ENCODE measurements at regions not wholly inside any gene's neighbourhood (a gene's known extent, or its start where the extent isn't known, plus 50 kb on each side); places are given as distances from the start of the nearest gene placed in this dataset.

DNA sequence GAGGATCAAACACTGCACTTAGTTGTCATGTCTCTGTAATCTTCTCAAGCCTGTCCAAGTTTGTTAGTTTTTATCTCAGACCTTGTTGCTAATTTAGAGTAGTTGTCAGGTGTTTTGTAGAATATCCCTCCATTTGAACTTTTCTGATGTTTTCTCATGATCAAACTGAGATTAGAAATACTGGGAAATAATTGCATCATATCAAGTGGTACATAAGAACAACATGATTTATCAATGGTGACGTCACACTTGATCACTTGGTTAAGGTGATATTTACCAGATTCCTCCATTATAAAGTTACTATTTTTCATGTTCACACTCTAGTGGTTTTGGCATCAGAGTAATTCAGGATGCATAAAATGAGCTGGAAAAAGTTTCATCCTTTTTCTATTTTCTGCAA lies 1182.4 kb upstream of the ZEB2 start:
- no peak for DNase-seq

DNA sequence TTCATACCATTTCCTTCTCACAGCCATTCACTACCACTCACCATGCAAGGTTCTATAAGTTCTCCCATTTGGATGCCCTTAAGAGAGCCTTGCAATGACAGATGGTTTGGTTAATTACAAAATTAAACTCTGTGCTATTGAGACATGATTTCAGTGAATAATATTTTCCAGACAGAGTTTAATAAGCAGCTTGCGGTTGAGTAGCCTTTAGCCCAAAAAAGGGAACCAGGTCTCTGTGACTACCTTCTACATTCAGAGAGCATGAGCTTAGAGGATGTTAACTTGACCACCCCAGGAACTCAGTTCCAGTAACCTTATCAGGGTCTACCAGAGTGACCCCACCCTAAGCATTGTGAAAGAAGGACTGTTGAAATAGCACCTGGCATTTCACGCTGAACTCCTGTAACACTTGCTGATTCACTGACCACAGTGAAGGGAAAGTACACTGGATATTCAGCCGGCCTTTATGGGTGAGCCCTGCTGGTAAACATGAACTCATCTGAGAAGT lies 1173.1 kb upstream of the ZEB2 start:
- DNase-seq, result no peak

DNA sequence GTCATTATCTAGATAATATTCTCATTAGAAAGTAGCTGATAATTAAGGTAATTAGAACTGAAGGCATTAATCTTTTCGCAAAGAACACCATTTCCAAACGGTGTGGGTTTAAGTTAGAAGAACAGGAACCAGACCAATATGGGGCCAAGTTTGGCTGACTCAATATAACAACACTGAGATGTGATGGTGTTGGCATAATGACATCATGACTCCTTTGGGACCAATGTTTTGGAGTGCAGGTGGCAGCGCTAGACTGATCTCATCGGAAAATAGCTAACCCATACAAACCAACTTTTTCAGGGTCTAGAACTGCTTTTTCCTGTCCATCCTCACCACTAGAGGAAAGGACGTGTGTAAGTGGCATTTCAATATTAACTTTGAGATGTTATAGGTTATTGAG lies 1171.7 kb upstream of the ZEB2 start:
- no peak for DNase-seq

DNA sequence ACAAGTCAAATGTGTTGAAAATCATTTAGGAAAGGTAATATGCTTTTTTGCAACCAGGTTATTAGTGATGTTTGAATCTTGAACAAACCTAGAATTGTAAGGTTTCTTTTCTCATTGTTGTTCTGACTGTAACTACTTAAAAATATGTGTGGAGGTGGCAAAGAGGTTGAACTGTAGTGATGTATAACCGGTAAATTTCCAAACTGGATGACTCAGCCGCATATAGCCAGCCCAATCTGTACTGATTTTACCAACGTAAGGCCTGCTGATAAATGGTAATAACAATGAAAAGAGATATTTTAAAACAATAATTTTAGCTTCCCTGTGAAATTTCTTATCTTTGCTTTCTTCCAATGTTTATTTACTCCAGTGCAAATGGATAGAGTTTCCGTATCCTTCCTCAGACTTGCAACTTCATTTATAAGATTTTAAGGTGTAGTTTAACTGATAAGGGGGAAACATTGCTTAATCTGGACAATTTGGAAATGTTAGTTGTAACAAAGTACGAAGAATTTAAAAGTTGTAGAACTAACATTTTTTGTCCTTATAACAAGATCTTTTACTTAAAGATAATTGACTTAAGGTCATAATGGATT lies 1170.4 kb upstream of the ZEB2 start:
- DNase-seq, result no peak

DNA sequence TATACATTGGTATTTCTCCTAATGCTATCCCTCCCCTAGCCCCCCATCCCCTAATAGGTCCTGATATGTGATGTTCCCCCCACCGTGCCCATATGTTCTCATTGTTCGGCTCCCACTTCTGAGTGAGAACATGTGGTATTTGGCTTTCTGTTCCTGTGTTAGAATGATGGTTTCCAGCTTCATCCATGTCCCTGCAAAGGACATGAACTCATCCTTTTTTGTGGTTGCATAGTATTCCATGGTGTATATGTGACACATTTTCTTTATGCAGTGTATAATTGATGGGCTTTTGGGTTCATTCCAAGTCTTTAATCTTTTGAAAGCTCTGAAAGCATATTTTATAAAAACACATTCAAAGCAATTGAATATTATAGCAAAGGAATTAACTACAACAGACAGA lies 1169.4 kb upstream of the ZEB2 start:
- DNase-seq, result no peak

DNA sequence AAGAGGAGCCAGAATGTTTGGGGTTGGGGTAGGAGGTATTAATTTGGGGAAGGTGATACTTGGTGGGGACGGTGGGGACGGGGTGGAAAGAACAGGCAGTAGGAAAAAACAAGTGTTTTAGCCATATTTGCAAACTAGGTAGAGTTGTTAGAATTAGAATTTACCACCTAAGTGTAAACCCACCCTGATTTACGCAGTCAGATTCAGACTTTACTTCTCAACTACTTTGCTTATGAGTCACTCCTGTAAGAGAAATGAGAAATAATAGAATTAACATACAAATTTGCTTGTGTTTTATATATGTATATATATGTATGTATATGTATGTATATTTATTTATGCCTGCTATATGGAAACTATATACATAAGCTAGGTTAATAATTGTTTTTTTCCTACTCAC lies 1168.2 kb upstream of the ZEB2 start:
- DNase-seq, result no peak

DNA sequence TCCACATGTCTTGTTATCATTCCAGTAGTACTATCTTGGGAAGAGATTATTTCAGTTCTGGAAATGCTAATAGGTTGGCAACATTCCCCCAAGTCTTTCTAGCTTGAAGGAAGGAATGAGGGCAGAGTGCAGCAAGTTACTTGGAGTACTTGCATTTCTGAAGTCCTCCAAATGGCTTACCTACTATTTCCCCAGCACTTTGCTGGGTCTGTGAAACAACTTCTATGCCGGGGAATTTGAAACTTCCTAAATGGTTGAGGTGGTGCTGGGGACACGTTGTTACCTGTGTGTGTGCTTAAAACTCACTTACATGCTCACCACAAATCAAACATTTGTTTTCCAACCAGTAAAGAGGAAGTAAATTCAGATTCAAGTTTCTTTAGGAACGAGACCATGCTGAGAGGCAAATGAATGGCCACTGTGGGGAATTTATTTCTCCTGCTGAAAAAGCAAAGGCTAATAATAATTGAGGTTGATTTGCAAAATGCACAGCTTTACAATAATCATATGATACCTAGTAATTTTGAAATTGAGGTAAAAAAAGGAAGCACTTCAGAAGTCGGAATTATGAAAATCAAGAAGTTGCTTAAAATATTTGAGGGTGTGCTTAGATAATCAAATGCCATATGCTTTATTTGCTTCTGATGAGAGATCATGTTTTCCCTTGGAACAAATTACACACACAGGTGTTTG lies 1167.7 kb upstream of the ZEB2 start:
- no peak for DNase-seq

DNA sequence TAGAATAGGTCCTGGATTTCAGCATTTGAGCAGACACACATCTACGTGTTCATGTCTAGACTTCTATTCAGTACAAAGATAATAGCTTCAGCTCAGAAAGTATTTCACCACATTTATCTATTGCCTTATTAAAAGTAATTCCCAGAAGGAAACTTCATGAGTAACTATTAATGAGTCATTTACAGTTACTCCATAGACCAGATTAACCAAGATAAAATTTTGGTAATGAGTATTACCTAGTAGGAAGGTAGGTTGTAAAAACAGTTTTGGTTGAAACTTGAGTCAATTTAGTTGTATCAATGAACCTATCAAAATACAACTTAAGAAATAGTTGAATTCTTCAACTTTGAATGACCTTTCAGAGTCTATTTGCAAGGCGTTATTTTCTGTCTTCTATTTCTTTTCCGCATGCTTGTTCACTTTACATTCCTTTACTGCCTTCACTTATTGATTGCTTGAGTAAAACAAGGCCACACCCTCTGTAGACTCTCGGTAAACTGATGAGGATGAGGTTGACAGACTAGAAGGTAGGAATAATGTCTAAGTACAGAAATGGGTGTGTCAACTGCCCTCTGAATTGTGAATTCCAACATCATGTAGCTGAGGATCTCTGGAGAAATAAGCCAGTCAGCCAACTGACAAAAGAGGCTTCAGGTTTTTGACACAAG lies 1165.6 kb upstream of the ZEB2 start:
- no peak for DNase-seq

DNA sequence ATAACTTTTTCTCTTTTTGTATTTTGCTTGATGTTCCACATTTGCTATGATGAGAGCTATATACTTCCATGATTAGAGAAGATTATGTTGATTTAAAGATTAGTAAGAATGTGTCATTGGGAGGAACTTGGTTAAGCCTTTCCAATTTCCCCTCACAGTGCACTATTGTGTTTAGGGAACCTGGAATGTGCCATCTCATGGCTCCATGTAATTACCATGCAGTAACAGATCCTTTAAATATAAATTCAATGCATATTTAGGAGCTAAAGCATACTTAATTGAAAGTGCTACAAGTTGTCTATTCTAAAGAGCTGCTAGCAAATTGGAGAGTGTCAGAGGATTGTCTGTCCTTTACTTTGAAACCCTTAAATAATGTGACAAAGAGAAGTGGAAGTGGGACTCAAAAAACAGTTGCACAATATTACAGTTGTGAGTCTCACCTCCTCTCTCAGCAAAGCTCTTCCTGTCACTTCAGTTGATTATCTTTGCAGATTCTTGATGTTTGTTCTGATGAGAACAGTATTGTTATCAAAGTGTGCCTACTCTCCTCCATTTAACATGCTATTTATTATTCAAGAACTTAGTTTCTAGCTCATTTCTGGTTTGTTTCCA lies 1162.7 kb upstream of the ZEB2 start:
- no peak for DNase-seq

DNA sequence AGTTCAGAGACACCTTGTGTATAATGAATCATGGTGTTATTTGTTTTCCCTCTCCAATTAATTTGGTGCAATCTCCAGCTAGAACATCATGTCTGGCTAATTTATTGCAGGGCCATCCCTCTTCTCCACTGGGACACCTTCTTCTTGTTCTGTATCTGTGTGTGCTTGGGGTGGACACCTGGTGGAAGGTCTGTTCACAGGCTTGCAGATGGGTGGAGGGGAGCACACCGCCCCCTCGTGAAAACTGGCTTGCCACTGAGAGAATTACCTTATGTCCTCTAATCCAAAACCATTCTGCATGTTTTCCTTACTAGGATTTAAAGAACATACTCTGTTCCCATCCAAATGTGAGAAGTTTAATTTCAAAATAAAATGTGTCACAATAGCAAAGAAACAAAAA lies 1160.4 kb upstream of the ZEB2 start:
- no peak for DNase-seq

DNA sequence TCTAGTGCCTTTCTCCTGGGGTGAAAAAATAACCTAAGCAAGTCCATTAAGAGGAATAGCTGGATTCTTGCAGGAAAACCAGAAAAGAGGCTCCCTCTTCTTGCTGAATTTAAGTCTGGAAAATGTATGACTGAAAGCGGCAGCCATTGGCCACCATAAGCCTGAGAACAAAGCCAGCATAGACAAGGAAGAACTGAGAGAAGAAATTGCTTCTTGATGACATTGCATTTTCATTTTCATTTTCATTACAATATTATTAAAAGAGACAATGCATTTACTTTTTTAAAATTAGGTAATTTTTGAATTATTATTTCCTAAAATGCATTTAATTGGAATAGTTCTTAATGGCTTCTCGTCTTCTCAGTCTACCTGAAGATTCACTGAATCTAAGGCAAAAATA lies 1157.5 kb upstream of the ZEB2 start:
- no peak for DNase-seq

DNA sequence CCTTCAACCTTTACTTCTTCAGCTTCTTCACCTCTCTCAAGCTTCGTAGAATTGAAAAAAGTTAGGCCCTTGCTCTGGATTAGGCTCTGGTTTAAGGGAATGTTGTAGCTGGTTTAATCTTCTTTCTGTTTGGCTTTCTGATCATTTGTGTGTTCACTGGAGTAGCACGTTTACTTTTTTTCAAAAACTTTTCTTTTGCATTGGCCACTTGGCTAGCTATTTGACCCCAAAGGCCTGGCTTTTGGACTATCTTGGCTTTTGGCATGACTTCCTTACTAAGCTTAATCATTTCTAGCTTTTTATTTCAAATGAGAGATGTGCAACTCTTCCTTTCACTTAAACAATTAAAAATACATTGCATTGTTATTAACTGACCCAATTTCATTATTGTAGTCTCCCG lies 1154.8 kb upstream of the ZEB2 start:
- no peak for DNase-seq

DNA sequence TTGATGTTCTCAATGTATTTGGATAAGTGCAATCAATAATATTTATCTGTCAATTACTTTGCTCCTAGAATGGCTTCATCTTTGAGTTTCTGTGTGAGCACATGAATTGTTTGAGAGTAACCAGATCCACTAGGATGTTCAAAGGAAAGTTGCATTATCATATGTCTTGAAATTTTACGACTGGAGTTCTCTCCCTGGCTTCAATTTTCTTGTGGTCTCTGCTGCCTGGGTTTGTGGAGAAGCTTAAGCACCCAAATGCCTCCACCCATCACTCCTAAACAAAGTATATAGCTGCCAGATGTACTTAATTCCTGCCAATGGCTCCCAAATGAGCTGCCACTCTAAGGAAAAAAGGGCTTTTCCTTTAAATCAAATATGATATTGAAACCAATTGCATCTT lies 1149.4 kb upstream of the ZEB2 start:
- no peak for DNase-seq

DNA sequence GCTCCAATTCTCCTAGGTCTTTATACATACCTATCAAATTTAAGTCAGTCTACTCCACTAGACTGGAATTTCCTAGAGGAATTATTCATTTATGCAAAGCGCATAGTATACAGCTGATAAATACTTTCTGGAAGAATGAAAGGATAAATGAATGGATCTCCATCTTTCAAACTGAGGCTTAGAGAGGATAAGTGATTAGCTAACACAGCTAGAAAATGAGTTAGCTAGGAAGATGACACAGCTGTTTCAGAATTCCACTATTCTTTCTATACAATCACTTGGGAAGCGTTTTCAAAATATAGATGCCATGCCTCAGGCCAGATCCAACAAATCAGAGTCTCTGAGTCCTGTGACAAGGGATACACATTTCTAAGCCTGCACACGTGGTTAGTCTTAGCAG lies 1146.6 kb upstream of the ZEB2 start:
- no peak for DNase-seq

DNA sequence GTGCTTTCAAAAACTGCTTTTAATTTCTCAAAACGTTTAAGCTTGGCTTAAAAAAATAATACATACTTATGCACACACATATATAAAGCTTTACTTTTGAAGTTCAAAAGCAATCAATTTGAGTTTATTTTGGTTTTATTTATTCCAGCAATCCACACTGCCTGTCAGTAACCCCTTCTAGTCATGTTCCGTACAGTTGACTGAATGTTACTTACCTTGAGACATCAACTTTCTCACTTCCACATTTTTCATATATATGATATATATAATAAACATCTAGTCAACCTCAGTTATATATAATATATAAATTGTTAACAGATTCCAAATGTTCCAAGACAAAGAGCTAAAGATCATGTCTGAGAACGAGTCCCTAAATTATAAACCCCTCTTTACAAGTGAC lies 1137.3 kb upstream of the ZEB2 start:
- DNase-seq, result no peak

DNA sequence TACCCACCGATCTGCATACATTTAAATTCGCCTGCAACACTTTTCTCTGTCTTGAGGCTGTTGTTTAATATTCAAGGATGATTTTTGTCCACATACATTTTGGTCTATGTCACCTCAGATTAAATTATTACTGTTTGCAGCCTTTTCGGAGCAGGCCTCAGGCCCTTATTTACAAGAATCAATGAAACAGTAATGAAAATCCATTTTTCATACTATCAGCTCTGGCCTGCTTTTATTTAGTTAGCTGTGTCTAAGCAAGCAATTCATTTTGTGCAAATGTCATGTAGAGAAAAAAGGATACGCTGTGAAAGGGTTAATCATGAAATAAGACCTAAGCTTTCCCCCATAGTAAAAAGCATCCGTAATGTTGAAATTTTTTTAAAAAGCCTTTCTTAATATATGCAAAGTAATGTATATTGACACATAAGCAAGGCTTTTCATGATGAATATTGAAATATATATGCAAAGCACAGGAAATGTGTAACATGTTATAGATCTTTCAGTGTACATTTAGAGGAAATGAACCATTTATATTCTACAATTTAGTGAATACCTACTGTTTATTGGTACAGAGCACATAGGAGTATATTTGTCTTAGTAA lies 1135.3 kb upstream of the ZEB2 start:
- no peak for DNase-seq

DNA sequence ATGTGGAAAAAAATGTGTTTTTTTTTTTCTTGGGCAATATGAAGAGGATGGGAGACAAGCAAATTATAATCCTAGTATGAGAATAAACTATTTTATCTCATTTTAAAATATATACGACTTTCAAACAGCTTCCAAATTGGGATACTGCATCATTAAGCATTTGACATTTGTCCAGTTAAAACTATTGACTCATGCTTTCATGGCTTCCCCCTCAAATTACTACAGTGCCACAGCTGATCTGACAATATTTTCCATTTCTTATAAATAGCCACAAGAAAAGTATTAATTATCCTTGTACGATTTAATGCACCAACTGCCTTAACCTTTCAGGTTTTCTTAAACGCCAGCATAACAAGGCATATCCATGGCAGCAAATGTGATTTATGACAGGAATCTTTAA lies 1134.8 kb upstream of the ZEB2 start:
- no peak for DNase-seq

DNA sequence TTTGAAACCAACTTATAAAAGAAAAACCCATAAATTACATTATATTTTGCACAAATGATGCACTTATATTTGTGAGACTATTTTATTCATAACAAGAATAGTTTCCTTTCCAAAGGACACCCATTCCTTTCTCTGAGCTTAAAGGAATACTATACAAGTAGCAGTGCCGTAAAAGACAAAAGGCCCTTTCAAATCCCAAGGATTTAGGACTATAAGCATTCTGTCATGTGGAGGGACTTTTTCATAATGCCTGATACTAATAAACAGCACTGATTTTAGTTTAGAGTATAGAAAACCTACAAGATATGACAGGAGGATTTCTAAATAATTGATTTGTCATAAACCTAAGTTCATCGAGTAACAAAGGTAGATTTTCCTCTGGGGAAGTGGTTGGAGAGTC lies 1134.2 kb upstream of the ZEB2 start:
- no peak for DNase-seq

DNA sequence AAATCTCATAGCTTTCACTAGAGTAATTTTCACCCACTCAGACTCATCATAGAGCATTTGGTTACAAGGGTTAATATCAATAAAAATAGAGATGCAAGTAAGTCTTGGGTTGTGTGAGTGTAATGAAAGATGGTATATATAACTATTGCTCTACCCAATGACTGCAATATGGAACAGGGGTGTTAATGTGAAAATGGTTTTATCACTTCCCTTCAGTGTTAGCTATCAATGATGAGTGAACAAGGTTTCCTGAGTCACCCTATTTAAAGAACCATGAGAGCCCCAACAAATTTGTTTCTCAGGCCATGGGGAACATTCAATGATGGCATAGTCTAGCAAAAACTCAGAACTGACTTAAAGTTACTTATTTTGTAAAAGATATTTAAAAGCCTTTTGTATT lies 1133.6 kb upstream of the ZEB2 start:
- no peak for DNase-seq

DNA sequence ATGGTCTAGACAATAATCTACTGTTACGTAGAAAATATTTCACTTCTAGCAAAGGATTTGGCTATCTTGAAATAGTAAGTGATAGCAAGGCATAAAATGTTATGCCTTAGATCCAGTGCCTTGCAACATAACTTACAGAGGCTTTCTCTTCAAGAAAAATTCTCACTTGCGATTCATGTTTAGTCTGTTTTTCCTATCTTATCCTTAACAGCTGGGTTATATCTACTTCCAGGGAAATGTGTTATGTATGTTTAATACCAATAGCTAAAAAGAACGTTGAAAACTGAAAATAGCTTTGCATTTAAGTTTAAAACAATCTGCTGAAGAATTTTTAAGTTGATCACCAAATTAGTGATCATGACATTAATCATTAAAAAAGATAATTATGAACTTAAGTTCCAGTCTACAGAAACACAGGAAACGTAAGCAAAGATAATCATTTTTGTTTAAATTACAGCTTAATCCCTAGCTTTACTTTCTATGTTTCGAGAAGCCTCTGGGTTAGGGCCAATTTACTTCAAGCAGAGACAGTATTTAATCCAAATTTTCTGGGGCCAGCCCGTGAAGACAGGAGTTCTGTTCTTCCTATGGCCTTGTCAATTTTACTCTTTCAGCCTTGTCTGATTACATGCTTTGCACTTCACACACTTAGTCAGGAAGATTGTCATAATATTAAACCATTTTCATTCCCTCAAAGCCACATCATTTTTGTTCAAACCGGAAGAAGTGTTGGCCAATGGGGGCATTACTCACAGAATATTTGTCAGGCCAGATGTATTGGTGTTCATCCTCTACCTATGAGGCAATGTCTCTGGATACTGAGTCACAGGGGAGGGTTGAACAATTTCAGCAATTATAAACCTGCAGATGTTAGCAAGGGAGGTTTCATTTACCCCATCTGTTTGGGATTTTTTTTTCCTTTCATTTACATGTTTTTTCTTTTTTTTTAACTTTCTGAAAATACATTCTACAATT lies 1132.9 kb upstream of the ZEB2 start:
- no peak for DNase-seq

DNA sequence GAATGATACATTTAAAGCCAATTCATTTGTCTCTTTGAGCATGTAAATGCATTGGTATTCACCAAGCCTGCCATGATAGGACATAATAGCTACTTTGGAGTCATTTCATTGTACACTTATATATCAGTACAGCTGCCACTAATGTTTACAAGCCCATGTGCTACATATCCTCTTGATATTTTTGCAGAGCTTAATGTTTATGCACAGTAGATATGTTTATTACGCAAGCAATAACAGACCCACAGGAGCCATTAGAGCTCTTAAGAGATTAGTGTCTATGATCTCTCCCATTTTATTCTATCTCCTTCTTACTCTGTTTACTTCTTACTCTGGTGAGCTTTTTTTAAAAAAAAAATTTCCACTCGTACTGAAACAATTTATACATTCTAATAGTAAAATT lies 1132.1 kb upstream of the ZEB2 start:
- DNase-seq, result no peak

DNA sequence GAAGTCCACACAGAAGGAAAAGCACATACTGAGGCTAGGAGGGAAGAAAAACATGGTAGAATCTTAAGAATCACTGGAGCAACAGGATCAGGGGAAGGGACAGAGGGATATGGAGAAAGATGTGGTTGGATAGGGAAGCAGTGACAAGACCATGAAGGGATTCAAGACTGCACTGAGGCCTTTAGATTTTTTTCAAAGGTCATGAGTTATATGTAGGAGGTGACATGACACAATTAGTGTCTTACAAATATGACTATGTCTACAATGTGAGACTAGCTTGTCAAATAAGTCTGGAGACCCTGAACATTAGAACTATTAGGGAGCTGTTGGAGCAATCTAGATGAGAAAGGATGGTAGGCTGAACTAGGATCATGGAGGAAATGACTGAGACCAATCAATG lies 1130.3 kb upstream of the ZEB2 start:
- no peak for DNase-seq

Data from DMS79 treated with DMSO at 0.1 percent for 48 hours (cell line).